GM12878 (cell line): ENCODE measurements at regions not wholly inside any gene's neighbourhood (a gene's known extent, or its start where the extent isn't known, plus 50 kb on each side); places are given as distances from the start of the nearest gene placed in this dataset.

Source experiments
- FOXM1 ChIP-seq: IDR thresholded peaks from 2 replicates; pipeline ENCODE4 v1.6.1; 2012; ENCODE audit warnings: low read depth, mild to moderate bottlenecking, inconsistent platforms, low read length, moderate library complexity
- MYC ChIP-seq: IDR thresholded peaks from 2 replicates; pipeline ENCODE4 v1.6.1; 2011; ENCODE audit warnings: mild to moderate bottlenecking, low read length, moderate library complexity, inconsistent platforms; ENCODE audit not compliant: insufficient read depth, insufficient replicate concordance, insufficient read length, severe bottlenecking
- POLR2AphosphoS5 ChIP-seq: IDR thresholded peaks from 2 replicates; pipeline ENCODE4 v1.6.1; 2011; ENCODE audit warnings: mild to moderate bottlenecking, low read length, inconsistent platforms
- RCOR1 ChIP-seq: conservative IDR thresholded peaks from 2 replicates; pipeline ENCODE4 v1.6.1; 2012; ENCODE audit warnings: low read depth, low read length, improper control_type of control experiment
- RELA ChIP-seq: fragments of 450-650 bp; IDR thresholded peaks from 2 replicates; pipeline ENCODE4 v1.8.0; 2014; ENCODE audit warnings: borderline replicate concordance; ENCODE audit not compliant: partially characterized antibody
- SMARCA5 ChIP-seq: fragments of 450-650 bp; IDR thresholded peaks from 2 replicates; pipeline ENCODE4 v1.6.1; 2017; ENCODE audit warnings: mild to moderate bottlenecking
- TF ChIP-seq, protein P1 (sequence below), 3 experiments: IDR thresholded peaks in 2 of 3; conservative IDR thresholded peaks in 1 of 3; 2 replicates each; pipeline ENCODE4 v1.5.1; 2011; ENCODE audit warnings: low read depth in 3 of 3, low read length in 3 of 3, mild to moderate bottlenecking in 3 of 3, control low read depth in 2 of 3, moderate library complexity in 2 of 3, inconsistent platforms in 1 of 3, mixed read lengths in 1 of 3; ENCODE audit not compliant: control insufficient read depth in 2 of 3, insufficient read depth in 1 of 3; ENCODE audit errors: extremely low read depth in 1 of 3
- TF ChIP-seq, protein P2 (sequence below): IDR thresholded peaks from 2 replicates; pipeline ENCODE4 v1.6.1; 2012; ENCODE audit warnings: mild to moderate bottlenecking, low read depth, low read length
- TF ChIP-seq, protein P3 (sequence below): fragments of 450-650 bp; IDR thresholded peaks from 2 replicates; pipeline ENCODE4 v1.6.1; 2017; ENCODE audit warnings: antibody characterized with exemption, mild to moderate bottlenecking, moderate library complexity

DNA sequence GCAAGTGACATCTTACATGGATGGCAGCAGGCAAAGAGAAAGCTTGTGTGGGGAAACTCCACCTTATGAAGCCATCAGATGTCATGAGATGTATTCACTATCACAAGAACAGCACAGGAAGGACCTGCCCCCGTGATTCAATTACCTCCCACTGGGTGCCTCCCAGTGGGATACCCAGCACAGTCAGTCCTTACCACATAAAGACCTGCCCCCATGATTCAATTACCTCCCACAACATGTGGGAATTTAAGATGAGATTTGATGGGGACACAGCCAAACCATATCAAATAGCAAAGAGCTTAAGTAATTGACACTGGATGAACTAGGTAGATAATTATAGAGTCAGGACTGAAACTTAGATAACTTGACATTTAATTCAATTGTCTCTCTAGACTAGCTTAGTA, 85.6 kb downstream of the SLIT2 start:
- TF ChIP-seq FOXM1 (no peak), POLR2AphosphoS5 (no peak), RCOR1 (no peak), SMARCA5 (no peak), MYC (no peak), RELA (no peak)
- TF ChIP-seq, protein P1, sequence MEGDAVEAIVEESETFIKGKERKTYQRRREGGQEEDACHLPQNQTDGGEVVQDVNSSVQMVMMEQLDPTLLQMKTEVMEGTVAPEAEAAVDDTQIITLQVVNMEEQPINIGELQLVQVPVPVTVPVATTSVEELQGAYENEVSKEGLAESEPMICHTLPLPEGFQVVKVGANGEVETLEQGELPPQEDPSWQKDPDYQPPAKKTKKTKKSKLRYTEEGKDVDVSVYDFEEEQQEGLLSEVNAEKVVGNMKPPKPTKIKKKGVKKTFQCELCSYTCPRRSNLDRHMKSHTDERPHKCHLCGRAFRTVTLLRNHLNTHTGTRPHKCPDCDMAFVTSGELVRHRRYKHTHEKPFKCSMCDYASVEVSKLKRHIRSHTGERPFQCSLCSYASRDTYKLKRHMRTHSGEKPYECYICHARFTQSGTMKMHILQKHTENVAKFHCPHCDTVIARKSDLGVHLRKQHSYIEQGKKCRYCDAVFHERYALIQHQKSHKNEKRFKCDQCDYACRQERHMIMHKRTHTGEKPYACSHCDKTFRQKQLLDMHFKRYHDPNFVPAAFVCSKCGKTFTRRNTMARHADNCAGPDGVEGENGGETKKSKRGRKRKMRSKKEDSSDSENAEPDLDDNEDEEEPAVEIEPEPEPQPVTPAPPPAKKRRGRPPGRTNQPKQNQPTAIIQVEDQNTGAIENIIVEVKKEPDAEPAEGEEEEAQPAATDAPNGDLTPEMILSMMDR (IDR thresholded peaks at IDR 0.05 in 2 of 3, conservative IDR thresholded peaks at IDR 0.05 in 1 of 3; ENCODE audit: control insufficient read depth in 2 of 3, extremely low read depth in 1 of 3, insufficient read depth in 1 of 3, low read depth in 3 of 3, low read length in 3 of 3): no peak
- TF ChIP-seq, protein P2, sequence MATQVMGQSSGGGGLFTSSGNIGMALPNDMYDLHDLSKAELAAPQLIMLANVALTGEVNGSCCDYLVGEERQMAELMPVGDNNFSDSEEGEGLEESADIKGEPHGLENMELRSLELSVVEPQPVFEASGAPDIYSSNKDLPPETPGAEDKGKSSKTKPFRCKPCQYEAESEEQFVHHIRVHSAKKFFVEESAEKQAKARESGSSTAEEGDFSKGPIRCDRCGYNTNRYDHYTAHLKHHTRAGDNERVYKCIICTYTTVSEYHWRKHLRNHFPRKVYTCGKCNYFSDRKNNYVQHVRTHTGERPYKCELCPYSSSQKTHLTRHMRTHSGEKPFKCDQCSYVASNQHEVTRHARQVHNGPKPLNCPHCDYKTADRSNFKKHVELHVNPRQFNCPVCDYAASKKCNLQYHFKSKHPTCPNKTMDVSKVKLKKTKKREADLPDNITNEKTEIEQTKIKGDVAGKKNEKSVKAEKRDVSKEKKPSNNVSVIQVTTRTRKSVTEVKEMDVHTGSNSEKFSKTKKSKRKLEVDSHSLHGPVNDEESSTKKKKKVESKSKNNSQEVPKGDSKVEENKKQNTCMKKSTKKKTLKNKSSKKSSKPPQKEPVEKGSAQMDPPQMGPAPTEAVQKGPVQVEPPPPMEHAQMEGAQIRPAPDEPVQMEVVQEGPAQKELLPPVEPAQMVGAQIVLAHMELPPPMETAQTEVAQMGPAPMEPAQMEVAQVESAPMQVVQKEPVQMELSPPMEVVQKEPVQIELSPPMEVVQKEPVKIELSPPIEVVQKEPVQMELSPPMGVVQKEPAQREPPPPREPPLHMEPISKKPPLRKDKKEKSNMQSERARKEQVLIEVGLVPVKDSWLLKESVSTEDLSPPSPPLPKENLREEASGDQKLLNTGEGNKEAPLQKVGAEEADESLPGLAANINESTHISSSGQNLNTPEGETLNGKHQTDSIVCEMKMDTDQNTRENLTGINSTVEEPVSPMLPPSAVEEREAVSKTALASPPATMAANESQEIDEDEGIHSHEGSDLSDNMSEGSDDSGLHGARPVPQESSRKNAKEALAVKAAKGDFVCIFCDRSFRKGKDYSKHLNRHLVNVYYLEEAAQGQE: no peak
- TF ChIP-seq, protein P3, sequence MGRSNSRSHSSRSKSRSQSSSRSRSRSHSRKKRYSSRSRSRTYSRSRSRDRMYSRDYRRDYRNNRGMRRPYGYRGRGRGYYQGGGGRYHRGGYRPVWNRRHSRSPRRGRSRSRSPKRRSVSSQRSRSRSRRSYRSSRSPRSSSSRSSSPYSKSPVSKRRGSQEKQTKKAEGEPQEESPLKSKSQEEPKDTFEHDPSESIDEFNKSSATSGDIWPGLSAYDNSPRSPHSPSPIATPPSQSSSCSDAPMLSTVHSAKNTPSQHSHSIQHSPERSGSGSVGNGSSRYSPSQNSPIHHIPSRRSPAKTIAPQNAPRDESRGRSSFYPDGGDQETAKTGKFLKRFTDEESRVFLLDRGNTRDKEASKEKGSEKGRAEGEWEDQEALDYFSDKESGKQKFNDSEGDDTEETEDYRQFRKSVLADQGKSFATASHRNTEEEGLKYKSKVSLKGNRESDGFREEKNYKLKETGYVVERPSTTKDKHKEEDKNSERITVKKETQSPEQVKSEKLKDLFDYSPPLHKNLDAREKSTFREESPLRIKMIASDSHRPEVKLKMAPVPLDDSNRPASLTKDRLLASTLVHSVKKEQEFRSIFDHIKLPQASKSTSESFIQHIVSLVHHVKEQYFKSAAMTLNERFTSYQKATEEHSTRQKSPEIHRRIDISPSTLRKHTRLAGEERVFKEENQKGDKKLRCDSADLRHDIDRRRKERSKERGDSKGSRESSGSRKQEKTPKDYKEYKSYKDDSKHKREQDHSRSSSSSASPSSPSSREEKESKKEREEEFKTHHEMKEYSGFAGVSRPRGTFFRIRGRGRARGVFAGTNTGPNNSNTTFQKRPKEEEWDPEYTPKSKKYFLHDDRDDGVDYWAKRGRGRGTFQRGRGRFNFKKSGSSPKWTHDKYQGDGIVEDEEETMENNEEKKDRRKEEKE: no peak
